ENCODE measurements at regions not wholly inside any gene's neighbourhood (a gene's known extent, or its start where the extent isn't known, plus 50 kb on each side); places are given as distances from the start of the nearest gene placed in this dataset.
"Not testable (repeated sequence)": the region's sequence is repeated elsewhere in the genome, so short reads cannot be mapped to it uniquely, and the experiment has no call there.

DNA sequence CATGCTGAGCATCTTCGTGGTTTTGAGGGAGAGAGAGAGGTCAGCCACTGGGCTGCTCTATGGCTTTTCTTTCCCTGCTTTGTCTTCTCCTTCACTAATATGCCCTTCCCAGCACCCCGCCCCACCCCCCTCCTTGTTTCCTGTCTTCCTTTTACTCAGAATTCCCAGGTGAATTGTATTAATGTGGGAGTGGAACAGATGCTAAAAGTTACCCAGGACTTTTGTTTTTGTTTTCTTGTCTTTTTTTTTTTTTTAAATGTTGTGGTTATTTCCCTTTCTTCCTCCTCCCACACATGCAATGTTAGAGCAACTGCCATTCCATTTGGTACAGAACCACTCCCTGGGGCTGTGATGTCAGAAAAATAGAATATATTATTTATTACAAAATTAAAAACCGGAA is 442.7 kb upstream of the CD180 start:
- Mint-ChIP-seq H3K4me3 (no peak overlapping the region), H3K27ac (0 out of 2 replicates have a peak overlapping the region, but pooled peaks have one; percentile 43), H3K27me3 (ENCODE audit: low read depth) (no peaks in the 10 kb centered on the region; the same call in 1 of the 2 replicates), H3K4me1 (peaks cover 9% of the 10 kb centered on the region), H3K36me3 (peaks cover 16% of the 10 kb centered on the region), H3K9me3 (peaks cover 33% of the 10 kb centered on the region)
- POLR2A ChIA-PET: no interaction called here
- peak; percentile 28; the same call in 1 of the 2 replicates for ATAC-seq
- no peak for DNase-seq (ENCODE audit: low spot score)
- TF ChIP-seq KAT7 (CRISPR knock-in tag; IDR thresholded peaks at IDR 0.05; ENCODE audit: borderline replicate concordance): no peak
- TF ChIP-seq ETV6 (CRISPR knock-in tag; IDR thresholded peaks at IDR 0.05): no peak
- CTCF ChIA-PET: no interaction called here

DNA sequence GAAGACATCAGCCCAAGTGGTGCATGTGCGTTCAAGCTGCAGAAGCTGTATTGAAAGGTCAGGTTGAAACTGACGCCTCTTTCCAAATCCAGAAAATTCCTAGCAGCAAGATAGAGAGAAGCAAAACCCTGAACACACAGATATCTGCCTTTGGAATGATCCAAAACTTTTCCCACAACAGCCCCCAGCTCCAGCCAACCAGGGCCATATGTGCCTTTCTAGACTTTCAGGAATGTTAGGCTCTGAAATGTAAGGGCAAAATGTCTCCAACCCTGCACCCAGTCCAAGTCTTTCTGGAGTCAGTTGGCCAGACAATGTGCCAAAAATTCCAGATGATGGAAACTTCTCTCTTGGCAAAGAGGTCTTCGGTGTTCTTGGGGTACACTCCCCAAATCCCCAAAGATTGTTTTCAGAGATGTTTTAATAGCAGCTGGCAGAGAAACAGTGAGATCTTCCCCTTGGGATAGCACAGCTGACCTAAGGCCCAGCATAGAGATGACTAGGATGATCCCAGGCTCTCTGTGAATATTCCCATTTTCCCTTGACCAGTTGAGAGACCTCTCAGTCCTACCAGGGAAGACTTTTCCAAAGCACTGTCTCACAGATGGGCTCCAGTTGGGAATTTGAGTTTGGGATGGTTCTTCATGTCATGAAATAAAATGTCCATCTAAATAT is 440.4 kb upstream of the CD180 start:
- DNase-seq (ENCODE audit: low spot score) (no peak), ATAC-seq (no peak)
- H3K4me1 Mint-ChIP-seq: peaks cover 6% of the 10 kb centered on the region
- H3K36me3 Mint-ChIP-seq: peaks cover 26% of the 10 kb centered on the region
- no peak for TF ChIP-seq ZSCAN18 (CRISPR knock-in tag; IDR thresholded peaks at IDR 0.05)
- TF ChIP-seq ZMAT4 (CRISPR knock-in tag; IDR thresholded peaks at IDR 0.05): no peak
- TF ChIP-seq ZBTB43 (CRISPR knock-in tag; IDR thresholded peaks at IDR 0.05): no peak
- TF ChIP-seq, protein P1, sequence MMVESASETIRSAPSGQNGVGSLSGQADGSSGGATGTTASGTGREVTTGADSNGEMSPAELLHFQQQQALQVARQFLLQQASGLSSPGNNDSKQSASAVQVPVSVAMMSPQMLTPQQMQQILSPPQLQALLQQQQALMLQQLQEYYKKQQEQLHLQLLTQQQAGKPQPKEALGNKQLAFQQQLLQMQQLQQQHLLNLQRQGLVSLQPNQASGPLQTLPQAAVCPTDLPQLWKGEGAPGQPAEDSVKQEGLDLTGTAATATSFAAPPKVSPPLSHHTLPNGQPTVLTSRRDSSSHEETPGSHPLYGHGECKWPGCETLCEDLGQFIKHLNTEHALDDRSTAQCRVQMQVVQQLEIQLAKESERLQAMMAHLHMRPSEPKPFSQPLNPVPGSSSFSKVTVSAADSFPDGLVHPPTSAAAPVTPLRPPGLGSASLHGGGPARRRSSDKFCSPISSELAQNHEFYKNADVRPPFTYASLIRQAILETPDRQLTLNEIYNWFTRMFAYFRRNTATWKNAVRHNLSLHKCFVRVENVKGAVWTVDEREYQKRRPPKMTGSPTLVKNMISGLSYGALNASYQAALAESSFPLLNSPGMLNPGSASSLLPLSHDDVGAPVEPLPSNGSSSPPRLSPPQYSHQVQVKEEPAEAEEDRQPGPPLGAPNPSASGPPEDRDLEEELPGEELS (CRISPR knock-in tag; IDR thresholded peaks at IDR 0.05): no peak
- TF ChIP-seq MXD4 (CRISPR knock-in tag; IDR thresholded peaks at IDR 0.05; ENCODE audit: borderline replicate concordance): no peak
- TF ChIP-seq ZNF425 (CRISPR knock-in tag; conservative IDR thresholded peaks at IDR 0.05): no peak
- TF ChIP-seq ATF3 (CRISPR knock-in tag; conservative IDR thresholded peaks at IDR 0.05): no peak
- no peak for TF ChIP-seq ATF1 (CRISPR knock-in tag; IDR thresholded peaks at IDR 0.05)
- no peak for TF ChIP-seq ZNF263 (CRISPR knock-in tag; IDR thresholded peaks at IDR 0.05; ENCODE audit: low read depth)
- no peaks in the 10 kb centered on the region; the same call in 1 of the 2 replicates for H3K27me3 Mint-ChIP-seq (ENCODE audit: low read depth)
- ChIA-PET CTCF (no interaction called here), POLR2A (no interaction called here)
- H3K4me3 Mint-ChIP-seq: no peak overlapping the region
- peaks cover 42% of the 10 kb centered on the region for H3K9me3 Mint-ChIP-seq
- H3K27ac Mint-ChIP-seq: no peak overlapping the region

GRCh38 chr5:67636091-67636490 is 439.5 kb upstream of the CD180 start:
- peaks cover 6% of the 10 kb centered on the region for H3K4me1 Mint-ChIP-seq
- no peak for DNase-seq (ENCODE audit: low spot score)
- H3K9me3 Mint-ChIP-seq: peaks cover 47% of the 10 kb centered on the region
- no peaks in the 10 kb centered on the region; the same call in 1 of the 2 replicates for H3K27me3 Mint-ChIP-seq (ENCODE audit: low read depth)
- no peak overlapping the region for H3K27ac Mint-ChIP-seq
- no peak for ATAC-seq
- TF ChIP-seq ZNF219 (CRISPR knock-in tag; IDR thresholded peaks at IDR 0.05; ENCODE audit: borderline replicate concordance): no peak
- no peak for TF ChIP-seq ZNF138 (CRISPR knock-in tag; conservative IDR thresholded peaks at IDR 0.05)
- no peak for TF ChIP-seq EMX1 (CRISPR knock-in tag; IDR thresholded peaks at IDR 0.05)
- TF ChIP-seq MYBL2 (CRISPR knock-in tag; IDR thresholded peaks at IDR 0.05): no peak
- no peak for TF ChIP-seq ZNF671 (CRISPR knock-in tag; IDR thresholded peaks at IDR 0.05)
- TF ChIP-seq KAT7 (CRISPR knock-in tag; IDR thresholded peaks at IDR 0.05; ENCODE audit: borderline replicate concordance): no peak
- no peak overlapping the region for H3K4me3 Mint-ChIP-seq
- peaks cover 29% of the 10 kb centered on the region for H3K36me3 Mint-ChIP-seq
- ChIA-PET POLR2A (no interaction called here), CTCF (no interaction called here)

DNA sequence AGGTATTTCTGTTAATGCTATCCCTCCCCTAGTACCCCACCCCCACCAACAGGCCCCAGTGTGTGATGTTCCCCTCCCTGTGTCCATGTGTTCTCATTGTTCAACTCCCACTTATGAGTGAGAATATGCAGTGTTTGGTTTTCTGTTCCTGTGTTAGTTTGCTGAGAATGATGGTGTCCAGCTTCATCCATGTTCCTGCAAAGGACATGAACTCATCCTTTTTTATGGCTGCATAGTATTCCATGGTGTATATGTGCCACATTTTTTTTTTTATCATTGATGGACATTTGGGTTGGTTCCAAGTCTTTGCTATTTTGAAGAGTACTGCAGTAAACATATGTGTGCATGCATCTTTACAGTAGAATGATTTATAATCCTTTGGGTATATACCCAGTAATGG is 430.5 kb upstream of the CD180 start:
- H3K4me3 Mint-ChIP-seq; ATAC-seq; CTCF ChIA-PET; POLR2A ChIA-PET; H3K4me1 Mint-ChIP-seq; H3K27ac Mint-ChIP-seq; DNase-seq (ENCODE audit: low spot score); H3K27me3 Mint-ChIP-seq (ENCODE audit: low read depth): not testable (repeated sequence)
- Mint-ChIP-seq H3K36me3 (peaks cover 14% of the 10 kb centered on the region), H3K9me3 (peaks cover 25% of the 10 kb centered on the region)

All from WTC11 (cell line).